K562 (cell line): ENCODE measurements at regions not wholly inside any gene's neighbourhood (a gene's known extent, or its start where the extent isn't known, plus 50 kb on each side); places are given as distances from the start of the nearest gene placed in this dataset.

Experiments
- ATF7 ChIP-seq: fragments of 450-650 bp; IDR thresholded peaks from 2 replicates; pipeline ENCODE4 v1.7.1; 2014; ENCODE audit warnings: mild to moderate bottlenecking, moderate library complexity
- CBX5 ChIP-seq: IDR thresholded peaks from 2 replicates; pipeline ENCODE4 v1.6.1; 2014; ENCODE audit warnings: low read depth, borderline replicate concordance
- FOXK2 ChIP-seq, 2 experiments: fragments of 450-650 bp; IDR thresholded peaks in 1 of 2; conservative IDR thresholded peaks in 1 of 2; 2 replicates each; pipeline ENCODE4 v1.6.1; 2016; ENCODE audit warnings: low read depth in 2 of 2, mild to moderate bottlenecking in 1 of 2
- GABPA ChIP-seq: fragments of 200-800 bp; sonication (Bioruptor generic); conservative IDR thresholded peaks from 2 replicates; pipeline ENCODE4 v1.6.1; 2016; ENCODE audit warnings: low read depth, missing genetic modification characterization, missing compliant biosample characterization
- JUND ChIP-seq, 2 experiments: IDR thresholded peaks; 2 replicates in 1 of 2; 3 replicates in 1 of 2; pipeline ENCODE4 v1.6.1; 2011; ENCODE audit warnings: borderline replicate concordance in 2 of 2, low read depth in 2 of 2, low read length in 2 of 2, improper control_type of control experiment in 1 of 2, missing biosample characterization in 1 of 2, missing genetic modification characterization in 1 of 2, missing genetic modification reagents in 1 of 2
- NR3C1 ChIP-seq: sonication (generic); formaldehyde crosslinking; IDR thresholded peaks from 2 replicates; pipeline ENCODE4 v1.8.1; 2022; ENCODE audit warnings: missing genetic modification reagents
- SIN3B ChIP-seq: fragments of 450-650 bp; IDR thresholded peaks from 2 replicates; pipeline ENCODE4 v1.6.1; 2017; ENCODE audit warnings: low read depth, mild to moderate bottlenecking, moderate library complexity
- SMC3 ChIP-seq: conservative IDR thresholded peaks from 2 replicates; pipeline ENCODE4 v1.6.1; 2011; ENCODE audit warnings: low read depth, low read length, improper control_type of control experiment; ENCODE audit not compliant: insufficient read depth
- SREBF1 ChIP-seq: fragments of 150-350 bp; IDR thresholded peaks from 2 replicates; pipeline ENCODE4 v1.6.1; 2014; ENCODE audit warnings: antibody characterized with exemption, low read depth, low read length, borderline replicate concordance
- ZBTB40 ChIP-seq, 2 experiments: fragments of 450-650 bp in 1 of 2; sonication (generic) in 1 of 2; formaldehyde crosslinking in 1 of 2; IDR thresholded peaks; 2 replicates each; pipeline versions ENCODE4 v1.7.1 to v1.9.0; 2016 to 2022; ENCODE audit warnings: inconsistent platforms in 1 of 2, mild to moderate bottlenecking in 1 of 2, missing genetic modification reagents in 1 of 2
- ZNF121 ChIP-seq: sonication (generic); formaldehyde crosslinking; conservative IDR thresholded peaks from 2 replicates; pipeline ENCODE4 v1.8.0; 2022; ENCODE audit warnings: missing genetic modification reagents
- ZNF217 ChIP-seq: sonication (generic); formaldehyde crosslinking; IDR thresholded peaks from 2 replicates; pipeline ENCODE4 v1.8.0; 2022; ENCODE audit warnings: mild to moderate bottlenecking, missing genetic modification reagents
- ZNF239 ChIP-seq: fragments of 250-450 bp; sonication (Bioruptor Pico); IDR thresholded peaks from 2 replicates; pipeline ENCODE4 v1.4.0; 2020; ENCODE audit warnings: mild to moderate bottlenecking
- TF ChIP-seq, protein P1 (sequence below), 2 experiments: fragments of 450-650 bp in 1 of 2; IDR thresholded peaks; 2 replicates each; pipeline ENCODE4 v1.6.1; 2011 to 2017; ENCODE audit warnings: low read depth in 2 of 2, antibody characterized with exemption in 1 of 2, borderline replicate concordance in 1 of 2, low read length in 1 of 2, mild to moderate bottlenecking in 1 of 2, mixed read lengths in 1 of 2; ENCODE audit not compliant: control insufficient read depth in 1 of 2

- TF ChIP-seq, protein P1, sequence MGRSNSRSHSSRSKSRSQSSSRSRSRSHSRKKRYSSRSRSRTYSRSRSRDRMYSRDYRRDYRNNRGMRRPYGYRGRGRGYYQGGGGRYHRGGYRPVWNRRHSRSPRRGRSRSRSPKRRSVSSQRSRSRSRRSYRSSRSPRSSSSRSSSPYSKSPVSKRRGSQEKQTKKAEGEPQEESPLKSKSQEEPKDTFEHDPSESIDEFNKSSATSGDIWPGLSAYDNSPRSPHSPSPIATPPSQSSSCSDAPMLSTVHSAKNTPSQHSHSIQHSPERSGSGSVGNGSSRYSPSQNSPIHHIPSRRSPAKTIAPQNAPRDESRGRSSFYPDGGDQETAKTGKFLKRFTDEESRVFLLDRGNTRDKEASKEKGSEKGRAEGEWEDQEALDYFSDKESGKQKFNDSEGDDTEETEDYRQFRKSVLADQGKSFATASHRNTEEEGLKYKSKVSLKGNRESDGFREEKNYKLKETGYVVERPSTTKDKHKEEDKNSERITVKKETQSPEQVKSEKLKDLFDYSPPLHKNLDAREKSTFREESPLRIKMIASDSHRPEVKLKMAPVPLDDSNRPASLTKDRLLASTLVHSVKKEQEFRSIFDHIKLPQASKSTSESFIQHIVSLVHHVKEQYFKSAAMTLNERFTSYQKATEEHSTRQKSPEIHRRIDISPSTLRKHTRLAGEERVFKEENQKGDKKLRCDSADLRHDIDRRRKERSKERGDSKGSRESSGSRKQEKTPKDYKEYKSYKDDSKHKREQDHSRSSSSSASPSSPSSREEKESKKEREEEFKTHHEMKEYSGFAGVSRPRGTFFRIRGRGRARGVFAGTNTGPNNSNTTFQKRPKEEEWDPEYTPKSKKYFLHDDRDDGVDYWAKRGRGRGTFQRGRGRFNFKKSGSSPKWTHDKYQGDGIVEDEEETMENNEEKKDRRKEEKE (IDR thresholded peaks at IDR 0.05; ENCODE audit: borderline replicate concordance in 1 of 2, control insufficient read depth in 1 of 2, low read depth in 2 of 2, low read length in 1 of 2): no peak
- no peak for TF ChIP-seq GABPA (tag)
- no peak for TF ChIP-seq ATF7
- no peak for TF ChIP-seq ZNF217 (CRISPR knock-in tag)
- no peak for TF ChIP-seq ZBTB40 (IDR thresholded peaks at IDR 0.05)
- TF ChIP-seq ZBTB40 (CRISPR knock-in tag; IDR thresholded peaks at IDR 0.05): no peak
- TF ChIP-seq SMC3: no peak
- TF ChIP-seq FOXK2 (conservative IDR thresholded peaks at IDR 0.05 in 1 of 2, IDR thresholded peaks at IDR 0.05 in 1 of 2; ENCODE audit: low read depth in 2 of 2): no peak
- no peak for TF ChIP-seq ZNF239 (CRISPR knock-in tag)
- no peak for TF ChIP-seq JUND (IDR thresholded peaks at IDR 0.05; ENCODE audit: borderline replicate concordance, low read depth, low read length)
- no peak for TF ChIP-seq JUND (tag; IDR thresholded peaks at IDR 0.05; ENCODE audit: borderline replicate concordance, low read depth, low read length)
- no peak for TF ChIP-seq SREBF1
- no peak for TF ChIP-seq ZNF121 (CRISPR knock-in tag)
- no peak for TF ChIP-seq SIN3B
- no peak for TF ChIP-seq NR3C1 (CRISPR knock-in tag)
- TF ChIP-seq CBX5: no peak
Observed at GRCh38 chr5:147073098-147073497, 161.7 kb upstream of the STK32A start.
